ENCODE measurements at regions not wholly inside any gene's neighbourhood (a gene's known extent, or its start where the extent isn't known, plus 50 kb on each side); places are given as distances from the start of the nearest gene placed in this dataset.

- Mint-ChIP-seq H3K27me3 (peaks cover 7% of the 10 kb centered on the region), H3K4me3 (no peak overlapping the region)
- CTCF ChIA-PET = no interaction called here
Measured at GRCh38 chr9:120099065-120099464, 480.9 kb downstream of the CDK5RAP2 start.

GRCh38 chr9:120098584-120098983 is 481.4 kb downstream of the CDK5RAP2 start:
- H3K27me3 Mint-ChIP-seq = peaks cover 5% of the 10 kb centered on the region
- H3K27ac Mint-ChIP-seq = no peak overlapping the region

More at GRCh38 chr9:120099065-120099464, 480.9 kb downstream of the CDK5RAP2 start:
- Mint-ChIP-seq H3K36me3 (ENCODE audit: low read depth) (no peaks in the 10 kb centered on the region), H3K27ac (no peak overlapping the region), H3K9me3 (no peaks in the 10 kb centered on the region), H3K4me1 (no peaks in the 10 kb centered on the region)
- intact Hi-C loops (cut with micrococcal nuclease) = no loop called here
- POLR2A ChIA-PET = no interaction called here
- TF ChIP-seq CTCF (IDR thresholded peaks at IDR 0.05) = no peak
- ATAC-seq (ENCODE audit: low read depth) (no peak), DNase-seq (no peak)

GRCh38 chr9:120091206-120091605 is 488.8 kb downstream of the CDK5RAP2 start:
- DNase-seq (no peak), ATAC-seq (ENCODE audit: low read depth) (no peak)
- no peaks in the 10 kb centered on the region for H3K4me1 Mint-ChIP-seq
- H3K27ac Mint-ChIP-seq = no peak overlapping the region
- CTCF ChIA-PET = no interaction called here
- POLR2A ChIA-PET = interaction anchor here (0.6 kb wide), 1 partner anchor 16 kb away, joined by 4 read pairs; no protein-coding TSS in a partner anchor
- peaks cover 3% of the 10 kb centered on the region for H3K27me3 Mint-ChIP-seq
- TF ChIP-seq CTCF (IDR thresholded peaks at IDR 0.05) = no peak
- H3K4me3 Mint-ChIP-seq = no peak overlapping the region
- peaks cover 4% of the 10 kb centered on the region for H3K9me3 Mint-ChIP-seq
- no peaks in the 10 kb centered on the region for H3K36me3 Mint-ChIP-seq (ENCODE audit: low read depth)
- intact Hi-C loops (cut with micrococcal nuclease) = no loop called here

More at GRCh38 chr9:120098584-120098983, 481.4 kb downstream of the CDK5RAP2 start:
- H3K36me3 Mint-ChIP-seq (ENCODE audit: low read depth) = no peaks in the 10 kb centered on the region
- CTCF ChIA-PET = no interaction called here
- no peak for DNase-seq
- POLR2A ChIA-PET = no interaction called here
- no peaks in the 10 kb centered on the region for H3K9me3 Mint-ChIP-seq
- H3K4me1 Mint-ChIP-seq = no peaks in the 10 kb centered on the region
- intact Hi-C loops (cut with micrococcal nuclease) = no loop called here
- H3K4me3 Mint-ChIP-seq = no peak overlapping the region
- ATAC-seq (ENCODE audit: low read depth) = no peak
- no peak for TF ChIP-seq CTCF (IDR thresholded peaks at IDR 0.05)

- no peak overlapping the region for H3K27ac Mint-ChIP-seq
- DNase-seq (no peak), ATAC-seq (ENCODE audit: low read depth) (no peak)
- ChIA-PET CTCF (no interaction called here), POLR2A (no interaction called here)
- intact Hi-C loops (cut with micrococcal nuclease) = no loop called here
- TF ChIP-seq CTCF (IDR thresholded peaks at IDR 0.05) = no peak
- H3K36me3 Mint-ChIP-seq (ENCODE audit: low read depth) = no peaks in the 10 kb centered on the region
- no peaks in the 10 kb centered on the region for H3K4me1 Mint-ChIP-seq
- H3K9me3 Mint-ChIP-seq = peaks cover 16% of the 10 kb centered on the region
- peaks cover 4% of the 10 kb centered on the region for H3K27me3 Mint-ChIP-seq
- H3K4me3 Mint-ChIP-seq = no peak overlapping the region
Measured at GRCh38 chr9:120080849-120081248, 499.1 kb downstream of the CDK5RAP2 start.

- CTCF ChIA-PET = no interaction called here
- H3K4me1 Mint-ChIP-seq = no peaks in the 10 kb centered on the region
- POLR2A ChIA-PET = no interaction called here
- H3K27ac Mint-ChIP-seq = no peak overlapping the region
- peaks cover 4% of the 10 kb centered on the region for H3K27me3 Mint-ChIP-seq
- no peak for TF ChIP-seq CTCF (IDR thresholded peaks at IDR 0.05)
- no peaks in the 10 kb centered on the region for H3K36me3 Mint-ChIP-seq (ENCODE audit: low read depth)
- DNase-seq = no peak
- ATAC-seq (ENCODE audit: low read depth) = no peak
- no peak overlapping the region for H3K4me3 Mint-ChIP-seq
- intact Hi-C loops (cut with micrococcal nuclease) = no loop called here
- peaks cover 2% of the 10 kb centered on the region for H3K9me3 Mint-ChIP-seq
Measured at GRCh38 chr9:120078112-120078511, 501.9 kb downstream of the CDK5RAP2 start.

Data from activated B cell treated with CpG ODN at 0.5 μM for 24 hours (primary cell).